ENCODE measurements at regions not wholly inside any gene's neighbourhood (a gene's known extent, or its start where the extent isn't known, plus 50 kb on each side); places are given as distances from the start of the nearest gene placed in this dataset.

DNA sequence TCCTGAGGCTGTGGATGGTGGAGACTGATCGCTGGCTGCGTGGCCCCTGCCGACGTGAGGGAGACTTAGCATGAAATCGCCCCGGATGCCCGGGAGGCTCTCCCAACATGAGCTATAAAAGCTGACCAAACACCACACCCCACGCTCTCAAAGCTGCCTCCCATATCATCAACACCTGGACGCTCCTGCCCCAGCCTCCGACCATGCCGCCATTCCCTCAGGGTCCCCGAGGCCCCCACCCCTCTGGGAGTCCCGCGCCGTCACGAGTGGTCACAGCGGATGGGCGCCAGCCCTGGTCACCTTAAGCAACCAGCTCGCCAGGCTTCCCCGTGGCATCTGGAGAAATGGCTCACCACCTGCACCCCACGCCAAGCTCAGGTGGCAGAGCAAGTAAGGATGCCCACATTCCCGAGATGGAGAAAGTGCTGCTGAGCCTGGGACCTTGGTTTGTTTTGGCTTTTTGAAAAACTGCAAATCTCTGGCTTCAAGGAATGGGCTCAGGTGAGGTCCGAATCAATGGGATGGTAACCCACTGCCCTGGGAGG is 196.0 kb downstream of the MED10 start:
- no peaks in the 10 kb centered on the region for H3K4me1 ChIP-seq
- intact Hi-C loops (cut with DNase I), result no loop called here
- no peaks in the 10 kb centered on the region for H3K36me3 ChIP-seq
- no peaks in the 10 kb centered on the region for H3K27me3 ChIP-seq
- ATAC-seq (no peak), DNase-seq (no peak)
- no peaks in the 10 kb centered on the region for H3K9me3 ChIP-seq
- TF ChIP-seq, protein P1, sequence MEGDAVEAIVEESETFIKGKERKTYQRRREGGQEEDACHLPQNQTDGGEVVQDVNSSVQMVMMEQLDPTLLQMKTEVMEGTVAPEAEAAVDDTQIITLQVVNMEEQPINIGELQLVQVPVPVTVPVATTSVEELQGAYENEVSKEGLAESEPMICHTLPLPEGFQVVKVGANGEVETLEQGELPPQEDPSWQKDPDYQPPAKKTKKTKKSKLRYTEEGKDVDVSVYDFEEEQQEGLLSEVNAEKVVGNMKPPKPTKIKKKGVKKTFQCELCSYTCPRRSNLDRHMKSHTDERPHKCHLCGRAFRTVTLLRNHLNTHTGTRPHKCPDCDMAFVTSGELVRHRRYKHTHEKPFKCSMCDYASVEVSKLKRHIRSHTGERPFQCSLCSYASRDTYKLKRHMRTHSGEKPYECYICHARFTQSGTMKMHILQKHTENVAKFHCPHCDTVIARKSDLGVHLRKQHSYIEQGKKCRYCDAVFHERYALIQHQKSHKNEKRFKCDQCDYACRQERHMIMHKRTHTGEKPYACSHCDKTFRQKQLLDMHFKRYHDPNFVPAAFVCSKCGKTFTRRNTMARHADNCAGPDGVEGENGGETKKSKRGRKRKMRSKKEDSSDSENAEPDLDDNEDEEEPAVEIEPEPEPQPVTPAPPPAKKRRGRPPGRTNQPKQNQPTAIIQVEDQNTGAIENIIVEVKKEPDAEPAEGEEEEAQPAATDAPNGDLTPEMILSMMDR (IDR thresholded peaks at IDR 0.05), result no peak
- no peak overlapping the region for H3K27ac ChIP-seq
- H3K4me3 ChIP-seq, result no peak overlapping the region

DNA sequence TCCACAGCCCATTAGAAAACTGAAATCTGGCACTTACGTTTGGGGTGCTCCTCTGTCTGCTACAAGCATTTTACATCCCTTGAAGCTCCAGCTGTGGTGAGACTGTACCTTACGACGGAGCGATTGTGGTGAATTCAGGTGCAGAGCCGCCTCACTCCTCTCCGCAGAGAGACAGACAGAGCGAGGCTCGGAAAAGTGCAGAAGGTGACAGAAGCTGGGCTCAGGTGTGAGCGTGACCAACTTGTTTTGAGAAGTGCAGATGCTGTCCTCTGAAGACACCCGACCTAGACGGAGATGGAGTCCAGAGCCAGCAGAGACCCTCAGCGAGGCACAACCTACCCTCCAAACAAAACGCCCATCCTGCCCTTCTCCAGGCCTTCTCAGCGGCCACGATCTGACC is 196.5 kb downstream of the MED10 start:
- Histone ChIP-seq H3K27me3 (no peaks in the 10 kb centered on the region), H3K4me3 (no peak overlapping the region), H3K36me3 (no peaks in the 10 kb centered on the region), H3K9me3 (no peaks in the 10 kb centered on the region), H3K4me1 (no peaks in the 10 kb centered on the region), H3K27ac (no peak overlapping the region)
- intact Hi-C loops (cut with DNase I), result no loop called here
- DNase-seq, result no peak
- no peak for ATAC-seq
- TF ChIP-seq, protein P1 (IDR thresholded peaks at IDR 0.05), result no peak

DNA sequence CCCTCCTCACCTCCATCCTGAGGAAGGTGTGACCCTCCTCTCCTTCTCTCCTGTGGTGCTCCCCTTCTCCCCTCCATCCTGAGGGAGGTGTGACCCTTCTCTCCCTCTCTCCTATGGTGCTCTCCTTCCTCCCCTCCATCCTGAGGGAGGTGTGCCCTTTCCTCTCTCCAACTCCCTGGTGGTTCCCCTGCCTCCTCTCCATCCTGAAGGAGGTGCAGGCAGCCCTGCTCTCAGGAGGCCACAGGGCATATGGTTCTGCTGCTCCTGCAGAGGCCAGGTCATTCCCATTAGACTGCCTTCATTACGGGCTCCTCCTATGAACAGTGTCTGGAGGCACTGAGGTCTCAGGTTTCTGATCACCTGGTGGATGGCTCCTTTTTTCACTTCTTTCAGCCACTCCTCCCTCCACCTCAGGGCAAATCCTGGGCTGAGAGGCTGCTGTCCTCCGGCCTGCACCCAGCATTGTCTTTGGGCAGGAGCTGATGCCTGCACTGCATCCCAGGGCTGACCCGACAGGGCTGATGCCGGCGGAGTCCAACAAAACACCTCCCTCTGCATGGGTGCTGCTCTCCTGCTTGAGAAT is 197.1 kb downstream of the MED10 start:
- no peaks in the 10 kb centered on the region for H3K9me3 ChIP-seq
- no peak overlapping the region for H3K4me3 ChIP-seq
- no peaks in the 10 kb centered on the region for H3K27me3 ChIP-seq
- H3K36me3 ChIP-seq, result no peaks in the 10 kb centered on the region
- TF ChIP-seq, protein P1 (IDR thresholded peaks at IDR 0.05), result no peak
- no peaks in the 10 kb centered on the region for H3K4me1 ChIP-seq
- intact Hi-C loops (cut with DNase I), result no loop called here
- DNase-seq, result no peak
- H3K27ac ChIP-seq, result no peak overlapping the region
- ATAC-seq, result no peak

DNA sequence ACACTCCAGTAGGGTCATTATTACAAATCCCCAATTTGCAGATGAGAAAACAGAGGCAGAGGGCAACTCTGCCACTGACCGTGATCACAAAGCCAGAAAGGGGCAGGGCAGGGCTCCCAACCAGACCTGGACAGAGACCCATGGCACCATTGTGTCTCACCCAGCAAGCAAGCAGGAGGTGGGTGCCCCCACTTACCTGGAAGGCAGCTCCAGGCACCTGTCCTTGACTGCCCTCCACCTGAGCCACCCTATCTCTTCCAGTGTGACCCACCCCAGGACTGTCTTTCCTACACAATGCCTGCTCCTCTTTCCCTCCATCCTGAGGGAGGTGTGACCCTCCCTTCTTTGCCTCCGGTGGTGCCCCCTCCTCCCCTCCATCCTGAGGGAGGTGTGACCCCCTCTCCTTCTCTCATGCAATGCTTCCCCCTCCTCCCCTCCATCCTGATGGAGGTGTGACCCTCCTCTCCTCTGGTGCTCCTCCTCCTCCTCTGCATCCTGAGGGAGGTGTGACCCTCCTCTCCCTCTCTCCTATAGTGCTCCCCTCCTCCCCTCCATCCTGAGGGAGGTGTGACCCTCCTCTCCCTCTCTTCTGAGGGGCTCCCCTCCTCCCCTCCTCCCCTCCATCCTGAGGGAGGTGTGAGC is 198.0 kb downstream of the MED10 start:
- intact Hi-C loops (cut with DNase I), result no loop called here
- H3K4me3 ChIP-seq, result no peak overlapping the region
- no peaks in the 10 kb centered on the region for H3K9me3 ChIP-seq
- ATAC-seq, result no peak
- H3K36me3 ChIP-seq, result no peaks in the 10 kb centered on the region
- H3K27ac ChIP-seq, result no peak overlapping the region
- TF ChIP-seq, protein P1 (IDR thresholded peaks at IDR 0.05), result no peak
- H3K4me1 ChIP-seq, result no peaks in the 10 kb centered on the region
- DNase-seq, result no peak
- H3K27me3 ChIP-seq, result no peaks in the 10 kb centered on the region

DNA sequence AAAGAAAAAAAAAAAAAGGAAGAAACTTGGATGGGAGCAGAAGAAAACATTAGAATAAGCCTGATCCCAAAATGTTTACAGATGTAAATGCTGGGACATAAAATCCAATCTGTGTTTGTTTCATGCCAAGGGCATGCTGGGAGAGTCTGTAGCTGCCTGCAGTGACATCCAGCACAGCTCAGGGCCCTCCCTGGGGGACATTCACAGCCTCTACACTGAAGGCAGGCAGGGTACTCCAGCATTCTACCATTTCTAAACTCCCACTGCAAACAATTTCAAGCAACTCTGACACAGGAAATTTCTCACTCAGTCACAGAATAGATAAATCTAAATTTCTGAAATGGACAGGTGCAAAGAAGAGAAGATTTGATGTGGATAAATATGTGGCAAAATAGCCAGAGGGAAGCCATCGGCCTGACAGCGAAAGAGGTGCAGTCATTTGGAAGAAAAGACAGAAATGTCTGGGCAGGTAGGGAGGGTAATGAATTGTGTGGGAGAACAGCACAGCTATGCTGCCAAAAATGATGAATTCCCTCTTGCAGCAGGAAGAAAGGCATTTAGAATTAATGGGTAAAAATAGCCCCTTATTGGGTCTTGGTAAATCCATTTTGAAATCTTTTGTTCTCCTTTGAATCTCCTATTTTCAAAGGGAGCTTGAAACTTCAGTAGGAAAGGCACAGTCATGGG is 199.4 kb downstream of the MED10 start:
- intact Hi-C loops (cut with DNase I), result no loop called here
- Histone ChIP-seq H3K4me3 (no peak overlapping the region), H3K4me1 (no peaks in the 10 kb centered on the region), H3K27ac (no peak overlapping the region), H3K36me3 (no peaks in the 10 kb centered on the region), H3K9me3 (no peaks in the 10 kb centered on the region), H3K27me3 (no peaks in the 10 kb centered on the region)
- ATAC-seq (no peak), DNase-seq (no peak)
- TF ChIP-seq, protein P1 (IDR thresholded peaks at IDR 0.05), result no peak
